NCI-H2029 (cell line): ENCODE measurements at regions not wholly inside any gene's neighbourhood (a gene's known extent, or its start where the extent isn't known, plus 50 kb on each side); places are given as distances from the start of the nearest gene placed in this dataset.

ENCODE experiments used
- DNase-seq: peaks from one replicate; lab custom pipeline; 2025; lab: John Stamatoyannopoulos, UW

DNA sequence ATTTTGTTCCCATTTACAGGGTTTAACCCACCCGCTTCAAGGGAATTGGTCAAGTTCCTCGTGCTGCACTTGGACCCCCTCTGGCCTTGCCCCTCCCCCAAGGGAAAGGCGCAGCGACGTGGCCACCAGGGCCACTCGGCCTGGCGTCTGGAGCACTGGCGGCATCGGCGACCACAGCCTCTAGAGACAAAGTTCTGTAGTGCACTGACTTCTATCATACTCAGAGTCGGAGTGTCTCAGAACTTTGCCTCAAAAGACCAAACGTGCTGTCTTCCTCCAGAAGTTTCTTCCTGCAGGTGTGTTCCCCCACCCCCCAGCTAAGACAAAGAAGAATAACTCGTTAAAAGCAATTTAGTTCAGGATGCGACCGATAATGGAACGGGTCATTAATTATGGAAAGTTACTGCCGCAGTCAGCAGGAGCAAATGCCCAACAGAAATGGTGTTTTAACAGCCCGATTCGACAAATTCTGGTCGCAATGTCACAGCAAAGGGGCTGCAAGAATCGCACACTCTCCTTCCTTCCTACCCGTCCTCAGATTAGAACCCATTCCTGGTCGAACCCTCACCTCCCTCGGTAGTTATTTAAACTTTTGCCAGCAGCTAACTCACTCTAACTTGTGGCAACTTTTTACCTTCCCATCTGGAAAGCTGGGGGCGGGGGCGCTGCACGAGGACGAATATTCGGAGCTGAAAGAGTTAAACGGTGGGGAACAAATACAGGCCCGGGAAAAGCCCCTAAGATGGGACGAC, 202.1 kb upstream of the NFE2L3 start:
- no peak for DNase-seq

DNA sequence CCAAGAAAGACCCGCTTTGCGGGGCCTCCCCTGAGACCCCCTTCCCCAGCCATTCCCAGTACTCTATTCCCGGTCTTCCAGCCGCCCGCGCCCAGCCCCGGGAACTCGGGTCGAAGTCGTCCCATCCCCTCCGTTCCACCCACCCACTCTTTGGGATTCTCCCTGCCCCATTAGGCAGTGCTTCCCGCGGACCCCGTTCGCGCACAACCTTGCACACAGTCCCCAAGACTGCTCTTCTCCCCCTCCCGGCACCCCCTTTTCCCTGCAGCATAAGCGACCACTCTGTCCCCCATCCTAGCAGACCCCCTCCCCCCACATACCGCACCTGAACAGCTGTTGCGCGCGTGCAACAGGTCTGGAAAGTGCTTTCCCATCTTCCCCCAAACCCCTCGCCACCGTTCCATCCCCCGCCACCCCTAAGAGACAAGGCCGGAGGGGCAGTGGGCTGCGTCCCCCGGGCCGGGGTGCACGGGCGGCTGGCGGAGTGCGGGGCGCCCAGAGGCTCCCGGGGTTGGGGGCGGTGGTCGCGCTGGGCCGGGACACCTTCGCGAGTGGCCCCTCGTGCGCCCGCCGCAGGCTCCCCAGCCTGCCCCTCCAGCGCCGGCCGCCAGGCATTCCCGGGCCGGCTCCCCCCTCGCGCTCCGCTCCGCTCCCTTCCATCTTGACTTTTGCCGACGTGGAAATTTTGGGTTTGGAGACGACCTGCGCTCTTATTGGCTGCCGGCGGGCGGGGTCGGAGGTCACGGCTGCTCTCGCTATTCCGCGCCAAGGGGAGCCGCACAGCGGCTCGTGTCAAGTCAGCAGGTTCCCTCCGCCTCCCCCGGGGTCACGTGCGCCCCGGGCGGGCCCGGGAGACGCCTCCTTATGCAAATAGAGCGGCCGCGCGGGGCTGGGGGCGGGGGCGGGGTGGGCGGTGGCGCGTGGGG, 201.2 kb upstream of the NFE2L3 start:
- peak; percentile 91 for DNase-seq

DNA sequence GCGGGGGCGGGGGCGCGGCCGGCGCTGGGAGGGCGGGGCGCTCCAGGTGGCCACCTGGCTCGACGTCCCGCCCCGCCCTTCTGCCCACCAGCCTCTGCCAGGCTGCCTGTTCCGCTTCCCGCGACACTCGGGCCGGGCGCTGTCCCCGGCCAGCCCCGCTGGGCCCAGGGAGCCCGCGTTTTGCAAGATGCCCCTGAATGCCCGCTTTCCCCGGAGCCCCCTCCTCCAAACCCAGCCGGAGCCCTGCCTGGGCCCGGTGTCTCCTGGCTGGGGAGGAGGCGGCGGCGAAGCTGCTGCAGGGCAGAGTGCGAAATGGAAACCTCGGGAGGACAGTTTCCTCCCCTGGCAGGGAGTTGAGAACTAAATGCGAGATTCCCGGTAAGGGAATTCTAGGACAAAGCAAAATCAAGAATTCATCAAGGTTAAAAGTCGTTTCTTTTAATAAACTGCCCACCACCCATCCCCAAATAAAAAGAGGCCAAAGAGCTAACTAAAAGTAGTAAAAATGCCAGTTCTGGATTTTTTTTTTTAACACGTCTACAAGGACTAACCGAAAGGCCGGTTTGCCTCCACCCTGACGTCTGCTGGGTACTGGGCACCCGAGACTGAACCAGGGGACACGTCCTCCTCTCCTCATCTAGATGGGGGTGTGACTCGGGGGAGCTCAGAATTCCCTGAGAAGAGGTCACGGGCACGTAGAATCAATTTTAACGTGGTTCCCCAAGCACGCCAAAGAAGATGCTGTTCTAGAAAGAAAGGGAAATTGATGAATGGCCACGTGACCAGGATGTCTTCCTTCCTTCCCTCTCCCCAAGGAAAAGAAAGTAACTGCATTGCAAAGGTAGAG, 200.4 kb upstream of the NFE2L3 start:
- peak; percentile 91 for DNase-seq

DNA sequence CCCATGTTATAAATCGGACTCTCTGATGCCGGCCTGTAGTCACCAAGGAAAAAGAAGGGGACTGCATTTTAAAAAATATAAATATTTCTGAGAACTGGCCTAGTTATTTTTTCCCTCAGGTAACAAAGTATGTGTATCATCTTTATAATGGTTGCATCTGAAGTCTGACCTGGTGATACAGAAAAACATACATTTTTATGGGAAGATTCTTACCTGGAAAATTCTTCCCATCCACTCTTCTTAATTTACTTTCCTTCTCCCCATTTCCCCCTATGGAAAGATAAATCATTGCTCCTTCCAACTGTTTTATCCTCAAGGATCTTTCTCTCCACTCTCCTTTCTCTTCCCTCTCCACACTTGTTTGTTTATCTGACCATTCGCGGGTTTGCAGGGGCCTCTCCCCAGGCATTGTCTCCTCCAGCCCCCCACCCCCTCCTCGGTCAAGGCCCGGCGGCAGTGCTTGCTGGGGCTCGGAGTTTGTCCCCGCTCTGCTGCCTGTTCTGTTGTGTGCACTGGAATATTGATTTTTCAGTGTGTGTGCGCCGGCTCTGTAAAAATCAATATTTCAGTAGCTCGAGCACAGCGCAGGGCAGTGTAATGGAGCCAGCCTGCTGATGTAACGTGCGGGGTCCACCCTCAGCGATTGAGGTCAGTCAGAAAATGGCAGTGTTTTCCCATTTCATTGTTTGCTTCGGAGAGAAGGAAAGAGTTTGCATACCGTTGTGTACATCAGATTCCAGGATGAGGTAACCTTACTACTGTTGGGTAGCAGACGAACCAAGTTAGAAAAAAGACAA, 199.5 kb upstream of the NFE2L3 start:
- peak; percentile 38 for DNase-seq

DNA sequence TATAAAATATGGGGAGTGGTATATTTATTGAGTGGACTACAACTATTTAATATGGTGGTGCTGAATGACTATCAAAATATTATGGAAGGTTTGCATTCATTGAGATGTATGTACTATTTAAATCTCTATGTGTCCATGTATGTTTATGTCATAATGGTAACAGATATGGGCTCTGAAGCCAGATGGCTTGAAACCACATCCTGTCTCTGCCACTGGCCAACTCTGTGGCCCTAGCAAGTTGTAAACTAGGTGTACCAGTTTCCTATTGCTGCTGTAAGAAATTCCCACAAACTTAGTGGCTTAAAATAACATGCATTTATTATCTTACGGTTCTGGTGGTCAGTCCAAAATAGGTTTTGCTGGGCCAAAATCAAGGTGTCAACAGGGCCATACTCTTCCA, 198.1 kb upstream of the NFE2L3 start:
- no peak for DNase-seq

GRCh38 chr7:25954395-25954794, 197.6 kb upstream of the NFE2L3 start:
- no peak for DNase-seq

DNA sequence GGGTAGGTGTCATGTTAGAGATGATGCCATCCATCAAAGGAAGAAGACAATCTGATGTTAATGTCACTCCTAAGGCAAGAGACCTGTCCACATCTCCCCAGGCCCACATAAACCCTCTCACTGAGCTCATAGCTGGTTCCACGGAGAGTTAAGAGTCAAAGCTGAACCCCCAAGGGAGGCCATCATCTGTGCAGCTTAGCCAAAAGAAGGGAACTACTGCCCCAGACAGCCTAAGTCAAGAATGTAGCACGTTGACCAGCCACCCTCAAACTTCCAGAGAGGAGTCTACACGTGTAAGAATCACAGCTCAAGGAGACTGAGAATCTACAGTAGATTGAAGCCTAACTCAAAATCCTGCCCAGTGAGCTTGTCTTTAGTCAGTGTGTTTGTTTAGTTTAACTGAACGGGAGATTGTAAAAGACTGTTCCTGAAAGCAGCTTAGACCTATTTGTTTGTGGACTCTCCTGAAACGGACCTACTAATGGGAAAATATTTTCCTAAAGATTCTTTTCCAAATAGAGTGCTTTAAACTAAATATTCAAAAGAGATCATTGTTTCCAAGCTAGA, 192.7 kb upstream of the NFE2L3 start:
- DNase-seq, result no peak

GRCh38 chr7:25963733-25964132, 188.3 kb upstream of the NFE2L3 start:
- DNase-seq, result no peak

DNA sequence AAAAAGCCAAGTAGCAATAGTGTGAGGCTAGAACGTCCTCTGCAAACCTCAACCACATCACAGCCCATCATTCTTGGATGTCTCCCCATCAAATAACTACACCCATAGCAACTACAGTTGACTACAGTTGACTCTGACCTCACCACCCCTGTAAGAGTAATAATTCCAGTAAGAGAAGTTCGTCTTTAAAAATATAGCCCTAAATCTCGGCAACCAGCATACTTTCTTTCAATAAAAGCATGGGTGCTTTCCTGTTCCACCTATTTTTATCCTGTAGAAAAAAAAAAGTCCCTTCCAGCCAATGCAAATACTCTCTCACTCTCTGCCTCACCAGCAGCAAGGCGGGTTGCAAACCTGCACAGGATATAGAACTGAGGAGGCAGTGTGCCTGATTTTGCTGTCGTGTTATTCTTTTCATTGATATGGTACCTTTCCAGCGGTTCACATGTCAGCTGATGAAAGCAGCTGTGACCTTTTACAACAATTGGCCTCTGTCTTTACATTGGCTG, 187.5 kb upstream of the NFE2L3 start:
- DNase-seq, result no peak

- peak; percentile 21 for DNase-seq
Observed at GRCh38 chr7:25965405-25966123, 186.4 kb upstream of the NFE2L3 start.

DNA sequence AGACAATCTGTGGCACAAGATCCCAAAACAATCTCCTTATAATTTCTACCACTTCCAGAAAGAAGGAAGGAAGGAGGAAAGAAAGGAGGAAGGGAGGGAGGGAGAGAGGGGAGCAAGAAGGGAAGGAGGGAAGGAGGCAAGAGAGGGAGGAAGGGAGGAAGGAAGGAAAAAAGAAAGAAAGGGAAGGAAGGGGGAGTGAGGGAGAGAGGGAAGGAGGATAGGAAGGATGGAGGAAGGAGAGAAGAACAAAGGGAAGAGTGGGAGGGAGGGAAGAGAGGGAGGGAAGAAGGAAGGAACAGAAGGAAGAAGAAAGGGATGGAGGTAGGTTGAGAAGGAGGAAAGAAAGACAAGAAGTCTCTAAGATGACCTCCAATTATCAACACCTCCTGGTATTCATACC, 185.5 kb upstream of the NFE2L3 start:
- DNase-seq, result no peak

DNA sequence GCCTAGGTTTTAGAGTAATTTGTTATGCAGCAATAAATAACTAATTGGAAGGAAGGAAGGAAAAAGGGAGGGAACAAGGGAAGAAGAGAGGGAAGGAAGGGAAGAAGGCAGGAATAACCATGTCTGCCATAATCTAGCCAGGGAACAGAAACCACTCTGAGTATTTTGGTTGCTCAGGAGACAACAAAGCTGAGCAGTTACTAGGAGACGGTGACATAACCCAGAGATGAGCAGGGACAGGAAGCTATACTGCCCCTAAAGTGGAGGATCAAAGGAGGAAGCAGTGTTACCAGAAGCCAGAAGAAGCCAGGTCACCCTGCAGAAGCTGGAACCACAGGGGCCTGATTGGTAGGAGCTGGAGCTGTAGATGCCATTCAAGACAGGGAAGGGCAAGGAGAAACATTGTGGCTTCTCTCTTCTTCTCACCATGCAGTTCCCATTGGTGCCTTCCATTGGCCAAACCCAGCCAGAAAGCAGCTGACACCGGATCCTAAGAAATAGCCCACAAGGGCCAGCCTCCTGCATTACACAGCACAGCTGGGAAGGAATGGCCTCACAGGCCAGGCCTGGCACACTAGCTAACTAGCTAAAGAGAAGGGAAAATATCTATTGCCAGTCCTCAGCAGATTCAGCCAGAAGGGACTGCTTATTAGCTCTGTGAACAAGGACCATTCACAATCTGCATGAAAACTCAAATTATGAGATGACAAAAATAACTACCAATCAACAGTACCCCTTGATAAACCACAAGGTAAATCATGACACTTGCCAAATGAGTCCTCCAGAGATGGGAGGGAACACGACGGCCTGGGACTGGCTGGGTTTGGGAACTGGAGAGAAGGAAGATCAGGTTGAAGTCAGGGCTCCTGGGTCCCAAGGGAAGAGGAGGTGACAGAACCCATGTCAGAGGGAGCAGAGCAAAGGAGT, 184.5 kb upstream of the NFE2L3 start:
- DNase-seq, result peak; percentile 79

GRCh38 chr7:25968205-25968993, 183.6 kb upstream of the NFE2L3 start:
- DNase-seq, result peak; percentile 67

DNA sequence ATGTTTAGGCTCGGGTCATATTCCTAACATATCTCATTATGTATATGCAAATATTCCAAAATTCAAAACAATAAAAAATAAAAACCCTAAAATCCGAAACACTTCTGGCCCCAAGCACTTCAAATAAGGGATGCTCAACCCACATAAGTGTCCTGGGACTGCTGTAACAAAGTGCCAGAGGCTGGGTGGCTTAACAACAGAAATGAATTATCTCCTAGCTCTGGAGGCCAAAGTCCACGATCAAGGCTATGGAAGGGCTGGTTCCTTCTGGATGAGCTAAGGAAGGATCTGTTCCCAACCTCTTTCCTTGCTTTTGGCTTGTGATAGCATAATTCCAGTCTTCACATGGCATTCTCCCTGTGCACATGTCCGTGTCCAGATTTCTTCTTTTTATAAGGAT, 181.6 kb upstream of the NFE2L3 start:
- no peak for DNase-seq

- DNase-seq, result no peak
Observed at GRCh38 chr7:25970911-25971310, 181.1 kb upstream of the NFE2L3 start.

DNA sequence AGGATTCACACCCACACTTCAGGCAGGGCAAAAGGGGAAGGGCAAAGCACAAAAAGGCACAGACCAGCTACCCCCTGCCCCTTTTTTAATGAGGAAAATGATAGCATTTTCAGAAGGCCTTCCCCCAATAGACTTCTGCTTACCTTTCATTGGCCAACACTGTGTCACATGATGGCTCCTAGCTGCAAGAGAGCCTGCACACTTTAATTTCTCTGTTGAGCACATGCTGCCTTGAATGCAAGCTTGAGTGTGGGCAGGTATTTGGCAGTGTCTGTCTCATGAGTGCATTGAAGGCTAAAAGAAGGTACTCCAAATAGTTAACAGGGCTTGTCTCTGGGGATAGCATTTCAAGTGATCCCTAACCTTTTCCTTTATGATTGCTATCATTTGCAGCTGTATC, 175.4 kb upstream of the NFE2L3 start:
- no peak for DNase-seq

GRCh38 chr7:25978466-25978865, 173.5 kb upstream of the NFE2L3 start:
- DNase-seq, result no peak

DNA sequence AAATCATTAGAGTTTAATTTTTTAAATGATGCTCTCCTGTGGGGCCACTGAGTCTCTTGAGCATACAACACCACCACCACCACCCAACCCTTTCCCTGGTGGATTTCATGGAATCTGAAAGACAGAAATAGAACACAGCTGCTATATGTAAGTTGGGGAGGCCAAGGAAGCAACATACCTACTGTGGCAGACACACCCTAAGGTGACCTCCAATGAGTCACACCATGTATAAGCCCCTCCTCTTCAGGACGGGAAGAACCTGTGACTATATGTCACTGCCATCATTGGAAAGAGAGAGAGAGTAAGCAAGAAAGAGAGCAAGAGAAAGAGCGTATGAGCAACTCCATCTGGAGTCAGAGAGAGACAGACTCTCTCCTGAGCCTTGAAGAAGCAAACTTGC, 172.4 kb upstream of the NFE2L3 start:
- no peak for DNase-seq
